ENCODE measurements at regions not wholly inside any gene's neighbourhood (a gene's known extent, or its start where the extent isn't known, plus 50 kb on each side); places are given as distances from the start of the nearest gene placed in this dataset.
A peak's percentile ranks its signal among the peaks of the same experiment; 100 is the strongest.
"Not testable (repeated sequence)": the region's sequence is repeated elsewhere in the genome, so short reads cannot be mapped to it uniquely, and the experiment has no call there.

DNA sequence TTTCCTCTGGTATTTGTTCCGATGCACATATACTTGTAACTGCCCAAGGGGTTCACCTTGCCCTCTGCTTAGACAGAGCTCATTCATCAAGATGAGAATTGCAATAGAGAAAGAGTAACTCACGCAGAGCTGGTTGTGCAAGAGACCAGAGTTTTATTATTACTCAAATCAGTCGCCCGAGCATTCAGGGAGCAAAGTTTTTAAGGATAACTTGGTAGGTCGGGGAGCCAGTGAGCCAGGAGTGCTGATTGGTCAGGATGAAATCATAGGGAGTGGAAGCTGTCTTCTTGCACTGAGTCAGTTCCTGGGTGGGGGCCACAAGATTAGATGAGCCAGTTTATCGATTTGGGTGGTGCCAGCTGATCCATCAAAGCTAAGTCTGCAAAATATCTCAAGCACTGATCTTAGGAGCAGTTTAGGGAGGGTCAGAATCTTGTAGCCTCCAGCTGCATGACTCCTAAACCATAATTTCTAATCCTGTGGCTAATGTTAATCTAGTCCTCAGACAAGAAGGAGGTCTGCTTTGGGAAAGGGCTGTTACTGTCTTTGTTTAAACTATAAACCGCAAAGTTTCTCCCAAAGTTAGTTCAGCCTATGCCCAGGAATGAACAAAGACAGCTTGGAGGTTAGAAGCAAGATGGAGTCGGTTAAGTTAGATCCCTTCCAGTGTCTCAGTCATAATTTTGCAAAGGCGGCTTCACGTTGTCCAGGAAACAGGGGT is 97.9 kb downstream of the TEX35 start:
- intact Hi-C loops (cut with micrococcal nuclease); ATAC-seq (ENCODE audit: low read depth); H3K27me3 Mint-ChIP-seq; H3K36me3 ChIP-seq (replicated peaks in 1 of 2; ENCODE audit: control extremely low read depth in 1 of 2, control insufficient read depth in 1 of 2, extremely low read depth in 1 of 2, insufficient read depth in 2 of 2, low read length in 1 of 2); H4K20me1 ChIP-seq (ENCODE audit: control insufficient read depth, insufficient read depth, low read length, poor library complexity, severe bottlenecking); H3K4me3 ChIP-seq (ENCODE audit: control extremely low read depth in 1 of 5, extremely low read depth in 1 of 5, insufficient read depth in 1 of 5, low read depth in 2 of 5, low read length in 4 of 5); H3K9ac ChIP-seq (ENCODE audit: low read length); H3K27me3 ChIP-seq (replicated peaks in 1 of 4; ENCODE audit: control extremely low read depth in 1 of 4, control insufficient read depth in 3 of 4, insufficient read depth in 4 of 4, low read length in 3 of 4); DNase-seq; H3K9me3 ChIP-seq (ENCODE audit: control extremely low read depth in 1 of 3, control insufficient read depth in 2 of 3, insufficient read depth in 1 of 3, low read length in 2 of 3); H3K9me3 Mint-ChIP-seq (ENCODE audit: insufficient read depth): not testable (repeated sequence)
- Mint-ChIP-seq H3K4me3 (peak overlapping the region; percentile 61), H3K27ac (peak overlapping the region; percentile 81), H3K4me1 (peaks cover 71% of the 10 kb centered on the region)
- peak overlapping the region in 1 of 2 donors; percentile 96 for H3K27ac ChIP-seq (ENCODE audit: low read length in 2 of 2)
- POLR2A ChIA-PET: interaction anchor here (0.7 kb wide), 1 partner anchor 27 kb away, joined by 3 read pairs; no protein-coding TSS in a partner anchor
- peak overlapping the region; percentile 9 for H3K4me2 ChIP-seq (replicated peaks; ENCODE audit: low read depth, low read length, poor library complexity, severe bottlenecking)
- WGBS (ENCODE audit: insufficient coverage): 95% methylated on average over 8 of the region's 10 CpGs
- CTCF ChIA-PET: interaction anchor here (0.8 to 3.1 kb wide), 5 partner anchors 9 to 68 kb away, joined by 3 to 18 read pairs (median 4); no protein-coding TSS in a partner anchor
- peak overlapping the region; percentile 38 for H2AFZ ChIP-seq (ENCODE audit: insufficient read depth, low read depth, low read length, poor library complexity, severe bottlenecking)
- H3K4me1 ChIP-seq (ENCODE audit: control insufficient read depth in 2 of 2, insufficient read depth in 2 of 2, low read length in 2 of 2): peaks cover 66 to 74% of the 10 kb centered on the region in 2 donors
- H3K79me2 ChIP-seq (ENCODE audit: control insufficient read depth, insufficient read depth, low read length): peaks cover 61% of the 10 kb centered on the region

DNA sequence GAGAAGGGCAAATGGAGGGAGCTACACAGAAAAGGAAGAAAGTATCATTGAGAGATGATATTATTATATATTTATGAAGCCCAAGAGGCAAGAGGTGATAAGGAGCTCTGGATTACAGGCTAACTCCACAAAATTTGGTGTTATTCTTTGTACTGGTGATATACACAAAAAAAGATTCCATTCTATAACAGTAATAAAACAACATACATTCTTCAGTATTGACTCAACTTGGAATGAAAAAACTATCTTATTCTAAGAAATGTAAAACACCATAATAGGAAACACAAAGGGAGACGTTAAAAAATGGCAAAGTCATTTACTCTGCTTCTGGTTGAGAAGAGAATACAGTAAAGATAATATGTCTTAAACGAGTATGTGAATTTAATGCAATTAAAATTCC is 99.4 kb downstream of the TEX35 start:
- Histone ChIP-seq H3K27me3 (replicated peaks in 1 of 4; ENCODE audit: control extremely low read depth in 1 of 4, control insufficient read depth in 3 of 4, insufficient read depth in 4 of 4, low read length in 3 of 4) (no peaks in the 10 kb centered on the region), H3K36me3 (replicated peaks in 1 of 2; ENCODE audit: control extremely low read depth in 1 of 2, control insufficient read depth in 1 of 2, extremely low read depth in 1 of 2, insufficient read depth in 2 of 2, low read length in 1 of 2) (no peaks in the 10 kb centered on the region), H3K4me3 (ENCODE audit: control extremely low read depth in 1 of 5, extremely low read depth in 1 of 5, insufficient read depth in 1 of 5, low read depth in 2 of 5, low read length in 4 of 5) (no peak overlapping the region), H3K27ac (ENCODE audit: low read length in 2 of 2) (peak overlapping the region in 1 of 2 donors; percentile 41), H3K4me2 (replicated peaks; ENCODE audit: low read depth, low read length, poor library complexity, severe bottlenecking) (no peak overlapping the region), H3K79me2 (ENCODE audit: control insufficient read depth, insufficient read depth, low read length) (peaks cover 70% of the 10 kb centered on the region), H3K9ac (ENCODE audit: low read length) (no peak overlapping the region), H3K4me1 (ENCODE audit: control insufficient read depth in 2 of 2, insufficient read depth in 2 of 2, low read length in 2 of 2) (peaks cover 56 to 67% of the 10 kb centered on the region in 2 donors), H3K9me3 (ENCODE audit: control extremely low read depth in 1 of 3, control insufficient read depth in 2 of 3, insufficient read depth in 1 of 3, low read length in 2 of 3) (peaks cover 0 to 4% (median 0%) of the 10 kb centered on the region in 3 donors), H4K20me1 (ENCODE audit: control insufficient read depth, insufficient read depth, low read length, poor library complexity, severe bottlenecking) (no peaks in the 10 kb centered on the region), H2AFZ (ENCODE audit: insufficient read depth, low read depth, low read length, poor library complexity, severe bottlenecking) (no peak overlapping the region)
- no peak overlapping the region for H3K4me3 Mint-ChIP-seq
- ChIA-PET POLR2A (interaction anchor here (0.7 to 1.3 kb wide), 3 partner anchors 37 to 612 kb away, joined by 3 to 5 read pairs (median 3); no protein-coding TSS in a partner anchor), CTCF (interaction anchor here (0.6 to 3.1 kb wide), 7 partner anchors 26 to 391 kb away, joined by 3 to 18 read pairs (median 3); no protein-coding TSS in a partner anchor)
- H3K27ac Mint-ChIP-seq: no peak overlapping the region
- ATAC-seq (ENCODE audit: low read depth) (no peak), DNase-seq (no peak)
- no peaks in the 10 kb centered on the region for H3K9me3 Mint-ChIP-seq (ENCODE audit: insufficient read depth)
- WGBS (ENCODE audit: insufficient coverage): no CpG with 5 or more reads among the region's 2 CpGs
- intact Hi-C loops (cut with micrococcal nuclease): no loop called here
- H3K27me3 Mint-ChIP-seq: no peaks in the 10 kb centered on the region
- TF ChIP-seq, protein P1, sequence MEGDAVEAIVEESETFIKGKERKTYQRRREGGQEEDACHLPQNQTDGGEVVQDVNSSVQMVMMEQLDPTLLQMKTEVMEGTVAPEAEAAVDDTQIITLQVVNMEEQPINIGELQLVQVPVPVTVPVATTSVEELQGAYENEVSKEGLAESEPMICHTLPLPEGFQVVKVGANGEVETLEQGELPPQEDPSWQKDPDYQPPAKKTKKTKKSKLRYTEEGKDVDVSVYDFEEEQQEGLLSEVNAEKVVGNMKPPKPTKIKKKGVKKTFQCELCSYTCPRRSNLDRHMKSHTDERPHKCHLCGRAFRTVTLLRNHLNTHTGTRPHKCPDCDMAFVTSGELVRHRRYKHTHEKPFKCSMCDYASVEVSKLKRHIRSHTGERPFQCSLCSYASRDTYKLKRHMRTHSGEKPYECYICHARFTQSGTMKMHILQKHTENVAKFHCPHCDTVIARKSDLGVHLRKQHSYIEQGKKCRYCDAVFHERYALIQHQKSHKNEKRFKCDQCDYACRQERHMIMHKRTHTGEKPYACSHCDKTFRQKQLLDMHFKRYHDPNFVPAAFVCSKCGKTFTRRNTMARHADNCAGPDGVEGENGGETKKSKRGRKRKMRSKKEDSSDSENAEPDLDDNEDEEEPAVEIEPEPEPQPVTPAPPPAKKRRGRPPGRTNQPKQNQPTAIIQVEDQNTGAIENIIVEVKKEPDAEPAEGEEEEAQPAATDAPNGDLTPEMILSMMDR (IDR thresholded peaks at IDR 0.05): no peak
- peaks cover 68% of the 10 kb centered on the region for H3K4me1 Mint-ChIP-seq
